VCaP (cell line): ENCODE measurements at regions not wholly inside any gene's neighbourhood (a gene's known extent, or its start where the extent isn't known, plus 50 kb on each side); places are given as distances from the start of the nearest gene placed in this dataset.

Source experiments
- H3K27ac ChIP-seq: fragments of 450-650 bp; 2 replicates; pipeline ENCODE4 v1.5.1; 2017
- TF ChIP-seq, protein P1 (sequence below): fragments of 450-650 bp; conservative IDR thresholded peaks from 2 replicates; pipeline ENCODE4 v1.5.1; 2017; ENCODE audit warnings: mild to moderate bottlenecking, moderate library complexity

- H3K27ac ChIP-seq = no peak overlapping the region
- TF ChIP-seq, protein P1, sequence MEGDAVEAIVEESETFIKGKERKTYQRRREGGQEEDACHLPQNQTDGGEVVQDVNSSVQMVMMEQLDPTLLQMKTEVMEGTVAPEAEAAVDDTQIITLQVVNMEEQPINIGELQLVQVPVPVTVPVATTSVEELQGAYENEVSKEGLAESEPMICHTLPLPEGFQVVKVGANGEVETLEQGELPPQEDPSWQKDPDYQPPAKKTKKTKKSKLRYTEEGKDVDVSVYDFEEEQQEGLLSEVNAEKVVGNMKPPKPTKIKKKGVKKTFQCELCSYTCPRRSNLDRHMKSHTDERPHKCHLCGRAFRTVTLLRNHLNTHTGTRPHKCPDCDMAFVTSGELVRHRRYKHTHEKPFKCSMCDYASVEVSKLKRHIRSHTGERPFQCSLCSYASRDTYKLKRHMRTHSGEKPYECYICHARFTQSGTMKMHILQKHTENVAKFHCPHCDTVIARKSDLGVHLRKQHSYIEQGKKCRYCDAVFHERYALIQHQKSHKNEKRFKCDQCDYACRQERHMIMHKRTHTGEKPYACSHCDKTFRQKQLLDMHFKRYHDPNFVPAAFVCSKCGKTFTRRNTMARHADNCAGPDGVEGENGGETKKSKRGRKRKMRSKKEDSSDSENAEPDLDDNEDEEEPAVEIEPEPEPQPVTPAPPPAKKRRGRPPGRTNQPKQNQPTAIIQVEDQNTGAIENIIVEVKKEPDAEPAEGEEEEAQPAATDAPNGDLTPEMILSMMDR = no peak
Observed at GRCh38 chr5:44885903-44886302, 77.2 kb downstream of the MRPS30 start.

GRCh38 chr5:44887722-44888121, 79.0 kb downstream of the MRPS30 start:
- TF ChIP-seq, protein P1 = no peak
- H3K27ac ChIP-seq = no peak overlapping the region

DNA sequence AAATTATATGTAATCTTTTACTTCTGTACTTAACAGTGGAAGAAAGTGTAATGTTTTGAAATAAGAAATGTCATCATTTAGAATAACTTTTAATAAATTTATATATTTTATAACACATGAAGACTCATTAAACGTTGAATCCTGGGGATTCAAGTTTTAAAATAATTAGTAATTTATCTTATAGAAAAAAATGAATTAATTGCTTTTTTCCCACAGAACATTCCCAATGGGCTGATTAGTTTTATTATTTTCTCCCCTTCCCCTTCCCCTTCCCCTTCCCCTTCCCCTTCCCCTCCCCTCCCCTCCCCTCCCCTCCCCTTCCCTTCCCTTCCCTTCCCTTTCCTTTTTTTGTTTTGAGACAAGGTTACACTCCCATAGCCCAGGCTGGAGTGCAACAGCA, 79.7 kb downstream of the MRPS30 start:
- H3K27ac ChIP-seq = no peak overlapping the region
- TF ChIP-seq, protein P1 = no peak

- TF ChIP-seq, protein P1 = no peak
Observed at GRCh38 chr5:44891116-44891515, 82.4 kb downstream of the MRPS30 start.

GRCh38 chr5:44900273-44900954, 91.7 kb downstream of the MRPS30 start:
- H3K27ac ChIP-seq = no peak overlapping the region
- TF ChIP-seq, protein P1 = no peak

More at GRCh38 chr5:44891116-44891515, 82.4 kb downstream of the MRPS30 start:
- no peak overlapping the region for H3K27ac ChIP-seq

DNA sequence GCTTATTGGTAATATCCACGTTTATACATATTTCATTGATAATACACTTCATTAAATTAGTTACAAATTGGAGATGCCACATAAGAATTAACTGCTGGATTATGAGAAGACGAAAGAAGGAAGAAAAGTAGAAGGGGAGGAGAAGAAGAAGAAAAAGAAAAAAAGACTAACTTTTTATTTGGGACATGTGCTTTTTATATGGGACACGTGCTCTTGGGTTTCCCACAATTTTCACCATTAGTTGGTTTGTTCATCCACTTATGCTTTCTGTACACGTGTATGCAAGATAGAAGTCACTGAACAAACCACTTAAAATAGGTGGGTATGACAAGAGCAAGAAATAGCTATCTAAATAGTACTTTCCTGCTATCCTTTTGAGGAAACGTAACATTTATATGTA, 98.6 kb downstream of the MRPS30 start:
- H3K27ac ChIP-seq = no peak overlapping the region
- TF ChIP-seq, protein P1 = no peak

- TF ChIP-seq, protein P1 = no peak
Observed at GRCh38 chr5:44909004-44909403, 100.3 kb downstream of the MRPS30 start.

More at GRCh38 chr5:44909004-44909403, 100.3 kb downstream of the MRPS30 start:
- H3K27ac ChIP-seq = no peak overlapping the region
